B cell (primary cell): ENCODE measurements at regions not wholly inside any gene's neighbourhood (a gene's known extent, or its start where the extent isn't known, plus 50 kb on each side); places are given as distances from the start of the nearest gene placed in this dataset.

Source experiments
- EZH2 ChIP-seq: IDR thresholded peaks from 2 replicates; pipeline ENCODE4 v1.6.1; 2012; ENCODE audit warnings: borderline replicate concordance, low read depth, mild to moderate bottlenecking, moderate library complexity, low read length; ENCODE audit not compliant: insufficient read depth, poor library complexity, severe bottlenecking
- TF ChIP-seq, protein P1 (sequence below): fragments of 200-600 bp; IDR thresholded peaks from one replicate; pipeline ENCODE4 v1.8.0; 2022; ENCODE audit warnings: antibody characterized with exemption, mild to moderate bottlenecking

DNA sequence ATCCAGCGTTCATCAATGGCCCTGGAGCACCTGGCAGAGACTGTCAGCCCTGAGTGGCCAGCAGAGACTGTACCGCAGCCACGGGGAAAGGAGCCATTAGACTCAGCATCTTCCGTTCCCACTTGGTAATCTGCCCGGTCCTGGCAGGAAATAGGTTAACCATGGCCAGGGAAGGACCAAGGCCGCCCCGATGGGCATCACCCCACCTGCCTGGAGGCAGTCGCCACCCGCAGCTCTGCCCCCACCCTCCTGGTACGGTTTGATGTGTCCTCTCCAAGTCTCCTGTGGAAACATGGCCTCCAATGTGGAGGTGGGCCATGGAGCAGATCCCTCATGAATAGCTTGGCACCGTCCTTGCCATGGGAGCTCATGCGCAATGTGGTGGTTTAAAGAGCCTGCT is 75.3 kb downstream of the RTP5 start:
- TF ChIP-seq, protein P1, sequence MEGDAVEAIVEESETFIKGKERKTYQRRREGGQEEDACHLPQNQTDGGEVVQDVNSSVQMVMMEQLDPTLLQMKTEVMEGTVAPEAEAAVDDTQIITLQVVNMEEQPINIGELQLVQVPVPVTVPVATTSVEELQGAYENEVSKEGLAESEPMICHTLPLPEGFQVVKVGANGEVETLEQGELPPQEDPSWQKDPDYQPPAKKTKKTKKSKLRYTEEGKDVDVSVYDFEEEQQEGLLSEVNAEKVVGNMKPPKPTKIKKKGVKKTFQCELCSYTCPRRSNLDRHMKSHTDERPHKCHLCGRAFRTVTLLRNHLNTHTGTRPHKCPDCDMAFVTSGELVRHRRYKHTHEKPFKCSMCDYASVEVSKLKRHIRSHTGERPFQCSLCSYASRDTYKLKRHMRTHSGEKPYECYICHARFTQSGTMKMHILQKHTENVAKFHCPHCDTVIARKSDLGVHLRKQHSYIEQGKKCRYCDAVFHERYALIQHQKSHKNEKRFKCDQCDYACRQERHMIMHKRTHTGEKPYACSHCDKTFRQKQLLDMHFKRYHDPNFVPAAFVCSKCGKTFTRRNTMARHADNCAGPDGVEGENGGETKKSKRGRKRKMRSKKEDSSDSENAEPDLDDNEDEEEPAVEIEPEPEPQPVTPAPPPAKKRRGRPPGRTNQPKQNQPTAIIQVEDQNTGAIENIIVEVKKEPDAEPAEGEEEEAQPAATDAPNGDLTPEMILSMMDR = no peak
- TF ChIP-seq EZH2 = no peak
